ENCODE measurements at regions not wholly inside any gene's neighbourhood (a gene's known extent, or its start where the extent isn't known, plus 50 kb on each side); places are given as distances from the start of the nearest gene placed in this dataset.

DNA sequence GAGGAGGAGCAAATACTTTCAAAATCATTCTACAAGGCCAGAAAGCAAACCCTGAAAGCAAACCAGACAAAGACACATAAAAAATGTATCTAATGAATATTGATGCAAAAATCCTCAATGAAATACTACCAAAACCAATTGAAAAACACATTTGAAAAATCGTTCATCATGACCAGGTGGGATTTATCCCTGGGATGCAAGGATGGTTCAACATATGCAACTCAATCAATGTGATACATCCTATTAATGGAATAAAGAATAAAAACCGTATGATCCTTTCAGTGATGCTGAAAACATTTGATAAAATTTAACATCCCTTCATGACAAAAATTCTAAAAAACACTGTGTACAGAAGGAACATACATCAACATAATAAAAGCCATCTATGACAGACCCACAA, 337.6 kb downstream of the NNT start:
- H3K4me1 Mint-ChIP-seq = no peaks in the 10 kb centered on the region
- no peak overlapping the region for H3K9ac ChIP-seq
- no peak overlapping the region for H3K4me3 ChIP-seq
- H3K79me2 ChIP-seq (ENCODE audit: low read depth) = no peaks in the 10 kb centered on the region
- H3K36me3 Mint-ChIP-seq = no peaks in the 10 kb centered on the region
- H3K27me3 ChIP-seq = no peaks in the 10 kb centered on the region
- no peaks in the 10 kb centered on the region for H3K27me3 Mint-ChIP-seq (ENCODE audit: insufficient read depth, low read depth)
- no peaks in the 10 kb centered on the region for H3K4me1 ChIP-seq
- no peaks in the 10 kb centered on the region for H3F3A ChIP-seq (ENCODE audit: low read depth)
- no peak overlapping the region for H3K27ac ChIP-seq
- TF ChIP-seq, protein P1, sequence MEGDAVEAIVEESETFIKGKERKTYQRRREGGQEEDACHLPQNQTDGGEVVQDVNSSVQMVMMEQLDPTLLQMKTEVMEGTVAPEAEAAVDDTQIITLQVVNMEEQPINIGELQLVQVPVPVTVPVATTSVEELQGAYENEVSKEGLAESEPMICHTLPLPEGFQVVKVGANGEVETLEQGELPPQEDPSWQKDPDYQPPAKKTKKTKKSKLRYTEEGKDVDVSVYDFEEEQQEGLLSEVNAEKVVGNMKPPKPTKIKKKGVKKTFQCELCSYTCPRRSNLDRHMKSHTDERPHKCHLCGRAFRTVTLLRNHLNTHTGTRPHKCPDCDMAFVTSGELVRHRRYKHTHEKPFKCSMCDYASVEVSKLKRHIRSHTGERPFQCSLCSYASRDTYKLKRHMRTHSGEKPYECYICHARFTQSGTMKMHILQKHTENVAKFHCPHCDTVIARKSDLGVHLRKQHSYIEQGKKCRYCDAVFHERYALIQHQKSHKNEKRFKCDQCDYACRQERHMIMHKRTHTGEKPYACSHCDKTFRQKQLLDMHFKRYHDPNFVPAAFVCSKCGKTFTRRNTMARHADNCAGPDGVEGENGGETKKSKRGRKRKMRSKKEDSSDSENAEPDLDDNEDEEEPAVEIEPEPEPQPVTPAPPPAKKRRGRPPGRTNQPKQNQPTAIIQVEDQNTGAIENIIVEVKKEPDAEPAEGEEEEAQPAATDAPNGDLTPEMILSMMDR (IDR thresholded peaks at IDR 0.05) = no peak
- TF ChIP-seq EZH2 (IDR thresholded peaks at IDR 0.05) (no peak), EZH2phosphoT487 (IDR thresholded peaks at IDR 0.05) (no peak)
- no peaks in the 10 kb centered on the region for H3K9me3 ChIP-seq (ENCODE audit: low read depth)
- H2AFZ ChIP-seq (replicated peaks) = no peak overlapping the region
- no peak overlapping the region for H3K4me2 ChIP-seq
- no peaks in the 10 kb centered on the region for H3K36me3 ChIP-seq
- no peak overlapping the region for H3K27ac Mint-ChIP-seq
- DNase-seq (ENCODE audit: low spot score) = no peak
- no peak overlapping the region for H3K4me3 Mint-ChIP-seq
- no peaks in the 10 kb centered on the region for H4K20me1 ChIP-seq (ENCODE audit: low read depth)
- H3K9me3 Mint-ChIP-seq = peaks cover 11% of the 10 kb centered on the region

DNA sequence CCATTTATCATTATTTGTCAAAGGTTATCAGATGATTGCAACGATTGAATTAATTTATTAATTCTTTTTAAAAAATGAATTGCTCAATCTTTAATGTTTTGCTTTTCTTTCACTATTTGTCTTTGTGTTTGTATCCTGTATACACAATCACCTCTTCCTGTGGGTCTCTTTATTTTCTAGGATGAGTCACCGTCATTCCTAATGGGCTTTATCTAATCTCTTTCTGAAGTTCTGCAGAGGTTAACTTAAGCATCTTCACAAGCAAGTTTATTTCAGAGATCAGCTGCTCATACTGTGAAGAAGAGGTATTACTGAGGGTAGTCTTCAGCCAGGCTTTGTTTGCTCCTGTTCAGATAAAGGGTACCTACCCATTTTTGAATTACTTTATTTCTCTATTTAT, 323.9 kb downstream of the NNT start:
- peak; percentile 3 for DNase-seq (ENCODE audit: low spot score)
- Histone ChIP-seq H3K9ac (no peak overlapping the region), H3K4me2 (no peak overlapping the region), H3K4me1 (peaks cover 10% of the 10 kb centered on the region), H3K27me3 (no peaks in the 10 kb centered on the region), H3K36me3 (no peaks in the 10 kb centered on the region), H3F3A (ENCODE audit: low read depth) (no peaks in the 10 kb centered on the region), H3K79me2 (ENCODE audit: low read depth) (no peaks in the 10 kb centered on the region), H3K27ac (no peak overlapping the region), H4K20me1 (ENCODE audit: low read depth) (no peaks in the 10 kb centered on the region), H2AFZ (replicated peaks) (no peak overlapping the region), H3K4me3 (no peak overlapping the region), H3K9me3 (ENCODE audit: low read depth) (no peaks in the 10 kb centered on the region)
- Mint-ChIP-seq H3K36me3 (no peaks in the 10 kb centered on the region), H3K9me3 (peaks cover under 1% of the 10 kb centered on the region), H3K4me3 (no peak overlapping the region), H3K27ac (no peak overlapping the region), H3K27me3 (ENCODE audit: insufficient read depth, low read depth) (no peaks in the 10 kb centered on the region), H3K4me1 (peaks cover 7% of the 10 kb centered on the region)
- TF ChIP-seq EZH2phosphoT487 (IDR thresholded peaks at IDR 0.05) = no peak
- TF ChIP-seq, protein P1 (IDR thresholded peaks at IDR 0.05) = no peak
- no peak for TF ChIP-seq EZH2 (IDR thresholded peaks at IDR 0.05)

DNA sequence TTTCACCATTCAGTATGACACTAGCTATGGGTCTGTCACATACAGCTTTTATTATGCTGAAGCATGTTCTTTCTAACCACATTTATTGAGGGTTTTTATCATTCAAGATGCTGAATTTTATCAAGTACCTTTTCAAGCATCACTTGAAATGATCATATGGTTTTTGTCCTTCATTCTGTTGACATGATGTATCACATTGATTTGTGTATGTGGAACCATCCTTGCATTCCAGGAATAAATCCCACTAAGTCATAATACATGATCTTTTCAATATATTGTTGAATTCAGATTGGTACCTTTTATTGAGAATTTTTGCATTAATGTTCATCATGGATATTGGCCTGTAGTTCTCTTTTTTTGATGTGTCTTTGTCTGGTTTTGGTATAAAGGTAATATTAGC, 317.4 kb downstream of the NNT start:
- no peaks in the 10 kb centered on the region for H3K27me3 ChIP-seq
- no peak overlapping the region for H3K4me2 ChIP-seq
- Mint-ChIP-seq H3K4me3 (no peak overlapping the region), H3K27me3 (ENCODE audit: insufficient read depth, low read depth) (no peaks in the 10 kb centered on the region), H3K27ac (no peak overlapping the region), H3K9me3 (no peaks in the 10 kb centered on the region), H3K36me3 (no peaks in the 10 kb centered on the region), H3K4me1 (no peaks in the 10 kb centered on the region)
- no peak overlapping the region for H2AFZ ChIP-seq (replicated peaks)
- H3K4me3 ChIP-seq = no peak overlapping the region
- no peak overlapping the region for H3K27ac ChIP-seq
- no peaks in the 10 kb centered on the region for H3F3A ChIP-seq (ENCODE audit: low read depth)
- no peaks in the 10 kb centered on the region for H4K20me1 ChIP-seq (ENCODE audit: low read depth)
- TF ChIP-seq, protein P1 (IDR thresholded peaks at IDR 0.05) = no peak
- no peaks in the 10 kb centered on the region for H3K4me1 ChIP-seq
- H3K9me3 ChIP-seq (ENCODE audit: low read depth) = no peaks in the 10 kb centered on the region
- H3K9ac ChIP-seq = no peak overlapping the region
- no peaks in the 10 kb centered on the region for H3K36me3 ChIP-seq
- no peaks in the 10 kb centered on the region for H3K79me2 ChIP-seq (ENCODE audit: low read depth)
- DNase-seq (ENCODE audit: low spot score) = no peak

DNA sequence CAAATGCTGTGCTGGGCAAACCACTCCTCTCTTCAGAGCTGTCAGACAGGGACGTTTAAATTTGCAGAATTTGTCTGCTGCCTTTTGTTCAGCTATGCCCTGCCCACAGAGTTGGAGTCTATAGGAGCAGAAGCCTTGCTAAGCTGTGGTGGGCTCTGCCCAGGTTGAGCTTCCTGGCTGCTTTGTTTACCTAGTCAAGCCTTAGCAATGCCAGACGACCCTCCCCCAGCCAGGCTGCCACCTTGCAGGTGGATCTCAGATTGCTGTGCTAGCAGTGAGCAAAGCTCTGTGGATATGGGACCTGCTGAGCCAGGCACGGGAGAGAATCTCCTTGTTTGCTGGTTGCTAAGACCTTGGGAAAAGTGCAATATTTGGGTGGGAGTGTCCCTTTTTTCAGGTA, 314.9 kb downstream of the NNT start:
- Mint-ChIP-seq H3K27ac (no peak overlapping the region), H3K27me3 (ENCODE audit: insufficient read depth, low read depth) (no peaks in the 10 kb centered on the region), H3K36me3 (no peaks in the 10 kb centered on the region), H3K9me3 (no peaks in the 10 kb centered on the region), H3K4me1 (no peaks in the 10 kb centered on the region), H3K4me3 (no peak overlapping the region)
- H3F3A ChIP-seq (ENCODE audit: low read depth) = no peaks in the 10 kb centered on the region
- H3K9ac ChIP-seq = no peak overlapping the region
- no peaks in the 10 kb centered on the region for H3K9me3 ChIP-seq (ENCODE audit: low read depth)
- H4K20me1 ChIP-seq (ENCODE audit: low read depth) = no peaks in the 10 kb centered on the region
- no peaks in the 10 kb centered on the region for H3K4me1 ChIP-seq
- H2AFZ ChIP-seq (replicated peaks) = no peak overlapping the region
- H3K79me2 ChIP-seq (ENCODE audit: low read depth) = no peaks in the 10 kb centered on the region
- no peak overlapping the region for H3K4me2 ChIP-seq
- TF ChIP-seq, protein P1 (IDR thresholded peaks at IDR 0.05) = no peak
- no peak for TF ChIP-seq EZH2 (IDR thresholded peaks at IDR 0.05)
- TF ChIP-seq EZH2phosphoT487 (IDR thresholded peaks at IDR 0.05) = no peak
- no peak for DNase-seq (ENCODE audit: low spot score)
- no peak overlapping the region for H3K27ac ChIP-seq
- H3K36me3 ChIP-seq = no peaks in the 10 kb centered on the region
- H3K27me3 ChIP-seq = no peaks in the 10 kb centered on the region
- no peak overlapping the region for H3K4me3 ChIP-seq

Data from neural progenitor cell (in vitro differentiated cells).